ENCODE measurements at regions not wholly inside any gene's neighbourhood (a gene's known extent, or its start where the extent isn't known, plus 50 kb on each side); places are given as distances from the start of the nearest gene placed in this dataset.

DNA sequence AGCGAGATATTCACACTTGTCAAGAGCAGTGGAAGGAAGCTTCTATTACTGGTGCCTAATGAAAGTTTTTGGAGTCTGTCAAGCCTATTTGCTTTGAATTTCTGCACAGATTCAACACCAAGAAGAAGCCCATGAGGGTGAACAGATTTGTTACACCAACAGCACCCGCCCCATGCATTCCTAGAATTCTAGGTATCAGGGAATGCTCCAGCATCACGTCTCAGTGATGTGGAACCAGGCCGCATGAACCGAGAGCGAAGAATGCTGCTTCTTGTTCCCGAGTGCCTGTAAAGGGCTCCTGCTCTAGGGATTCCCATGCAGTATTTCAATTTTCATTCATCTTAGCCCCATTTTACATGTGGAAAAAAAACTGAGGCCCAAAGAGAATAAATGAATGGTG, 69.7 kb downstream of the KCNF1 start:
- peaks cover 0 to 14% (median 3%) of the 10 kb centered on the region in 6 donors for H3K4me1 ChIP-seq
- no peak for DNase-seq
- WGBS, 5 donors, result 93 to 95% (median 94%) methylated on average over 6 to 7 of the region's 7 CpGs
- H3K9me3 ChIP-seq, result no peaks in the 10 kb centered on the region
- H3K4me3 ChIP-seq, result no peak overlapping the region
- no peak overlapping the region for H3K27ac ChIP-seq
- TF ChIP-seq POLR2AphosphoS5 (IDR thresholded peaks at IDR 0.05) (no peak), POLR2A (IDR thresholded peaks at IDR 0.05) (no peak)
- TF ChIP-seq, protein P1, sequence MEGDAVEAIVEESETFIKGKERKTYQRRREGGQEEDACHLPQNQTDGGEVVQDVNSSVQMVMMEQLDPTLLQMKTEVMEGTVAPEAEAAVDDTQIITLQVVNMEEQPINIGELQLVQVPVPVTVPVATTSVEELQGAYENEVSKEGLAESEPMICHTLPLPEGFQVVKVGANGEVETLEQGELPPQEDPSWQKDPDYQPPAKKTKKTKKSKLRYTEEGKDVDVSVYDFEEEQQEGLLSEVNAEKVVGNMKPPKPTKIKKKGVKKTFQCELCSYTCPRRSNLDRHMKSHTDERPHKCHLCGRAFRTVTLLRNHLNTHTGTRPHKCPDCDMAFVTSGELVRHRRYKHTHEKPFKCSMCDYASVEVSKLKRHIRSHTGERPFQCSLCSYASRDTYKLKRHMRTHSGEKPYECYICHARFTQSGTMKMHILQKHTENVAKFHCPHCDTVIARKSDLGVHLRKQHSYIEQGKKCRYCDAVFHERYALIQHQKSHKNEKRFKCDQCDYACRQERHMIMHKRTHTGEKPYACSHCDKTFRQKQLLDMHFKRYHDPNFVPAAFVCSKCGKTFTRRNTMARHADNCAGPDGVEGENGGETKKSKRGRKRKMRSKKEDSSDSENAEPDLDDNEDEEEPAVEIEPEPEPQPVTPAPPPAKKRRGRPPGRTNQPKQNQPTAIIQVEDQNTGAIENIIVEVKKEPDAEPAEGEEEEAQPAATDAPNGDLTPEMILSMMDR (IDR thresholded peaks at IDR 0.05 in 8 of 11, conservative IDR thresholded peaks at IDR 0.05 in 3 of 11), result no peak
- intact Hi-C loops (cut with DNase I; ENCODE audit: low total_unique reads), result no loop called here
- H3K36me3 ChIP-seq, result no peaks in the 10 kb centered on the region
- H3K27me3 ChIP-seq (replicated peaks in 1 of 7), result peaks cover 0 to 13% (median 0%) of the 10 kb centered on the region in 7 donors

DNA sequence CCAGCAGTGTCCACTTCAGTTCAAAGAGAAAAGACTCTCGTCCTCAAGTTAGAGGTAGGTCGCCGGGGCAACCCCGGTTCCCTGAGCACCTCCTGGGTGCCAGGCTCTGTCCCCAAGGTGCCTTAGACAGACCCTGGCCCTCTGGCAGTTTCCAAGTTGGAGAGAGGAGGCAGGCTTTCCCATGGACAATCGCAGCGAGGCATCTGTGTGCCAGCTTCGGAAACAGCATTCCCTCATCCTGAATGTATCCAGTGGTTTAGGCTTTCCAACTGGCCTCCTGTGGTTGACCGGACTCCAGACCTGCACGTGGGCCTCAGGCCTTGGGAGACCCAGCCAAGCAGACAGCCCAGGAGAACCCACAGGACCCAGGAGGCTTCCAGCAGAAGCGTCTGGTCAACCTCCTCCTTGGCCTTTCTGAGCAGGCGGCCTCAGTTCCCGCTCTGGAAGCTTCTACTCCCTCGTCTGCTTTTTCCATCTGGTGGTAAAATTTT, 70.3 kb downstream of the KCNF1 start:
- H3K36me3 ChIP-seq, result no peaks in the 10 kb centered on the region
- WGBS, 5 donors, result 84 to 97% (median 90%) methylated on average over 11 to 13 of the region's 13 CpGs
- intact Hi-C loops (cut with DNase I; ENCODE audit: low total_unique reads), result no loop called here
- TF ChIP-seq, protein P1 (IDR thresholded peaks at IDR 0.05 in 8 of 11, conservative IDR thresholded peaks at IDR 0.05 in 3 of 11), result no peak
- TF ChIP-seq POLR2AphosphoS5 (IDR thresholded peaks at IDR 0.05) (no peak), POLR2A (IDR thresholded peaks at IDR 0.05) (no peak)
- no peak overlapping the region for H3K4me3 ChIP-seq
- H3K27me3 ChIP-seq (replicated peaks in 1 of 7), result peaks cover 0 to 11% (median 0%) of the 10 kb centered on the region in 7 donors
- DNase-seq, result peak; percentile 55
- H3K4me1 ChIP-seq, result peaks cover 0 to 12% (median 2%) of the 10 kb centered on the region in 6 donors
- H3K9me3 ChIP-seq, result no peaks in the 10 kb centered on the region
- no peak overlapping the region for H3K27ac ChIP-seq

DNA sequence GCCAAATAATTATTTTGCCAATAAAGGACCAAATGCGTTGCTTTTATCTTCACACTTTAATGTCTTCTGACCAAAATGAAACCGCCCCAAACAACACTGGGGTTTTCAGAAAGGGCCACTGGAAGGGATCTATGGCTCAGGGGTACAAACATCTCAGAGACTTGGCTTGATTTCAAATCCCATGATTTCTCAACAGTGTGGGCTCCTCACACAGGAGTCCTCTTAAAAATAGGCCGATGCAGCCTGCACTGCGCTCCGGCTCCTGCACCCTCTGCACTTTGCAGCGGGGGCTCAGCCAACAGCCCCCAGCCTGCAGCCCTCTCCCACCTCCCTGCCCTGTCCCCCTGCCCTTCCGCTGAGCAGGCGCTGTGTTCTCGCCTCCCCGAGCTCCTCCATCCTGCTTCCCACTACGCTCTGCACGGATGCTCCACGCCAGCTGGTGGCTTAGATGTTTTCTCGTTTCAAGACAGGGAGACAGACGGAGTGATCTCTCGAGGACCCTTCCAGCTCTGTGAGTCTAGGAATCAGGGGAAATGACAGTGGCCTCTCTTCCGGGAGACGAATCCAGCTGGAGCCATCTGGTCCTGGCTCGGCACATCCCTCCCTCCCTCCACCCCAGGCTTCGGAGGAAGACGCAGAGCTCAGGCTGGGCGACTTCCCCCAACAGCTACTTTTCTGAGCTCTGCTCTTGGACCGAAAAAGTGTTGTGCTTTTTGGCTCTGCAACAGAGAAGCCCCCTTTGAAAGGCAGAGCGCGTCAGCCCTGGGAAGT, 71.4 kb downstream of the KCNF1 start:
- Histone ChIP-seq H3K27ac (peak overlapping the region in 5 of 8 donors; percentile 28 to 54 (median 36)), H3K4me1 (peaks cover 0 to 6% (median 0%) of the 10 kb centered on the region in 6 donors), H3K36me3 (no peaks in the 10 kb centered on the region), H3K9me3 (no peaks in the 10 kb centered on the region), H3K4me3 (peak overlapping the region in 1 of 8 donors; percentile 6), H3K27me3 (replicated peaks in 1 of 7) (peaks cover 0 to 9% (median 0%) of the 10 kb centered on the region in 7 donors)
- DNase-seq, result peak; percentile 64
- TF ChIP-seq POLR2AphosphoS5 (IDR thresholded peaks at IDR 0.05), result peak; percentile 21 to 48 (median 31)
- TF ChIP-seq, protein P1 (IDR thresholded peaks at IDR 0.05 in 8 of 11, conservative IDR thresholded peaks at IDR 0.05 in 3 of 11), result no peak
- TF ChIP-seq POLR2A (IDR thresholded peaks at IDR 0.05), result no peak
- intact Hi-C loops (cut with DNase I; ENCODE audit: low total_unique reads), result no loop called here
- WGBS, 5 donors, result 55 to 73% (median 63%) methylated on average over 25 of the region's 25 CpGs

DNA sequence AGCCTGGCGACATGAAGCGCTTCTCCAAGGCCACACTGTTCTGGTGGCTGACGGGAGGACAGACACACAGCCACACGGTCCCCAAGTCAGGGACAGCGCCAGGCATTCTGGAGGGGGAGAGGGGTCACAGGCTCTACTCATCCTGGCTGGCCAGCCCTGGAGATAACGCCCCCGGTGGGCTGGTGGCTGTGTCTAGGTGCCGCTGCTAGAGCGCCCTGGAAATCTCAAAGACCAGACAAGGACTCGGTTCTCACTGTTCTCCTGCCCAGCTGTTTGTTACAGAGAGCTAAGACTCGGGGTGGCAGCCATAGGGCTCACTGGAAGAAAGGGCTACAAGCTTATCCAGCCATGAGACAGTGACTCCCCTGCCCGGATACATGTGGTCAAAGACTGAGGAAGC, 72.0 kb downstream of the KCNF1 start:
- peaks cover 0 to 6% (median 0%) of the 10 kb centered on the region in 6 donors for H3K4me1 ChIP-seq
- no peaks in the 10 kb centered on the region for H3K36me3 ChIP-seq
- H3K27me3 ChIP-seq (replicated peaks in 1 of 7), result peaks cover 0 to 9% (median 0%) of the 10 kb centered on the region in 7 donors
- TF ChIP-seq POLR2AphosphoS5 (IDR thresholded peaks at IDR 0.05) (no peak), POLR2A (IDR thresholded peaks at IDR 0.05) (no peak)
- TF ChIP-seq, protein P1 (IDR thresholded peaks at IDR 0.05 in 8 of 11, conservative IDR thresholded peaks at IDR 0.05 in 3 of 11), result no peak
- intact Hi-C loops (cut with DNase I; ENCODE audit: low total_unique reads), result no loop called here
- peak overlapping the region in 5 of 8 donors; percentile 28 to 54 (median 36) for H3K27ac ChIP-seq
- no peaks in the 10 kb centered on the region for H3K9me3 ChIP-seq
- 39 to 91% (median 68%) methylated on average over 1 to 12 of the region's 12 CpGs for WGBS, 5 donors
- peak; percentile 63 for DNase-seq
- peak overlapping the region in 1 of 8 donors; percentile 6 for H3K4me3 ChIP-seq
